ENCODE measurements at regions not wholly inside any gene's neighbourhood (a gene's known extent, or its start where the extent isn't known, plus 50 kb on each side); places are given as distances from the start of the nearest gene placed in this dataset.

DNA sequence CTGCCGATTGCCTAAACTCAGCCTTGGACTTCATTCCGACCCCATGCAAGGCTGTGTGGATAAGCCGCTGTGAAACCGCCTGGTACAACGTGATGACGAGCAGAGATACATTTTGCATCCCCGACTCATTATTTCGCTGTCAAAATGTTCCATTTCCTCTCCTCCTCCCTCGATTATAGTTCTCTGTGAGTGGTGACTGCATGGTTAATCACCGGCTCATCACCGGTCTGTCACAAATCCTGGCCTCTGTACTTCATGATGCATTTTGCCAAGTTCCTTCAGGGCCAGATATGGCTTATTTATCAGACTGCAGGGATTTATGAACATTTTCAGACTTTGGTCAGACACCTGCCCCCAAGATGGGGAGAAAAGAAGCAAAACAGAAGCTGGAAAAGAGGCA lies 461.6 kb upstream of the DPP6 start:
- TF ChIP-seq POLR2AphosphoS5 (IDR thresholded peaks at IDR 0.05) (no peak), POLR2A (IDR thresholded peaks at IDR 0.05) (no peak)
- TF ChIP-seq, protein P1, sequence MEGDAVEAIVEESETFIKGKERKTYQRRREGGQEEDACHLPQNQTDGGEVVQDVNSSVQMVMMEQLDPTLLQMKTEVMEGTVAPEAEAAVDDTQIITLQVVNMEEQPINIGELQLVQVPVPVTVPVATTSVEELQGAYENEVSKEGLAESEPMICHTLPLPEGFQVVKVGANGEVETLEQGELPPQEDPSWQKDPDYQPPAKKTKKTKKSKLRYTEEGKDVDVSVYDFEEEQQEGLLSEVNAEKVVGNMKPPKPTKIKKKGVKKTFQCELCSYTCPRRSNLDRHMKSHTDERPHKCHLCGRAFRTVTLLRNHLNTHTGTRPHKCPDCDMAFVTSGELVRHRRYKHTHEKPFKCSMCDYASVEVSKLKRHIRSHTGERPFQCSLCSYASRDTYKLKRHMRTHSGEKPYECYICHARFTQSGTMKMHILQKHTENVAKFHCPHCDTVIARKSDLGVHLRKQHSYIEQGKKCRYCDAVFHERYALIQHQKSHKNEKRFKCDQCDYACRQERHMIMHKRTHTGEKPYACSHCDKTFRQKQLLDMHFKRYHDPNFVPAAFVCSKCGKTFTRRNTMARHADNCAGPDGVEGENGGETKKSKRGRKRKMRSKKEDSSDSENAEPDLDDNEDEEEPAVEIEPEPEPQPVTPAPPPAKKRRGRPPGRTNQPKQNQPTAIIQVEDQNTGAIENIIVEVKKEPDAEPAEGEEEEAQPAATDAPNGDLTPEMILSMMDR (IDR thresholded peaks at IDR 0.05 in 8 of 11, conservative IDR thresholded peaks at IDR 0.05 in 3 of 11) = no peak

All from spleen (tissue), 7 donors.